Adipose tissue (tissue), 3 donors: ENCODE measurements at regions not wholly inside any gene's neighbourhood (a gene's known extent, or its start where the extent isn't known, plus 50 kb on each side); places are given as distances from the start of the nearest gene placed in this dataset.

Source experiments
- H3K27ac ChIP-seq: one replicate; pipeline ENCODE4 v1.5.1; 2013; ENCODE audit warnings: low read depth, low read length
- whole genome bisulfite sequencing, 3 donors: extraction: QIAGEN DNeasy Blood & Tissue Kit; methylation state at CpG; one replicate each; pipeline ENCODE4 v1.1.7; 2013; 5-methylcytosine and 5-hydroxymethylcytosine counted together
- donor health status: healthy with polysubstance abuse.
- donor health status: Bipolar disorder and iron deficiency.
- donor health status: healthy.

DNA sequence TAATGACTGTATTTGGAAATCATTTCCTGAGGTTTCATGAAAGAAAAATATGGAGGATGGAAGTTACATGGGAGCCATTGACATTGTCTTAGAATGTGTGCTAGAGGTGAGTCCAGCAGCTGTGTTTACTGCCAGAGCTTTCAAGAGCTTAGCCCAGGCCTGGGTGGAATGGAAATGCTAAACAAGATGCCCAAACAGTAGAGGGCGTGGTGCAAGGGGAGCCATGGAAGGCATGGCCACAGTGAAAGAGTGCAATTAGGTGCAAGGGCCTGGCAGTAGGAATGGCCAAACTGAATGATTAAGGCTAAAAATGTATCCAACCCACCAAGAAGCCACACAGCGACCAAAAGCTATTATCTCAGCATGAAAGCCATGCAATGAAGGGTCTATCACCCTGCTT is 257.7 kb upstream of the NR2F2 start:
- WGBS, 3 donors: 92 to 94% (median 93%) methylated on average over 2 of the region's 2 CpGs
- H3K27ac ChIP-seq: no peak overlapping the region

DNA sequence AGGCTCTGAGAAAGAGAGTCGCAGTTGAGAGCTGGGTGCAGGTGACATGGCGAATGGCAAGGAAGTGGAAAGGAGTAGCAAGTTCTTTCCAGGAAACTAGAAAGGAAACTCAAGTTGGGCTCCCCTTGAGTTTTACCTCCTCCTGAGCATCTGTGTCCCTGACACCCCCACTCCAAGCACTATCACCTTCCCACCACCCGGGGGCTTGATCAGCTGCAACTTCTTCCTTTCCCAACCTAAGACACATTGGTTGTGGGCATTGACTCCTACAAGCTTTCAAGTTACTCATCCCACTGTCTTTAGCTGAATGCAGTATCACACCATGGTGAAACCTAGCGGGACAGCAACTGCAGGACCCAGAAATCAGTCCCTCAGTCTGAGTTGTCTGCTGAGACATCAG is 256.6 kb upstream of the NR2F2 start:
- 90 to 94% (median 94%) methylated on average over 4 of the region's 4 CpGs for WGBS, 3 donors

DNA sequence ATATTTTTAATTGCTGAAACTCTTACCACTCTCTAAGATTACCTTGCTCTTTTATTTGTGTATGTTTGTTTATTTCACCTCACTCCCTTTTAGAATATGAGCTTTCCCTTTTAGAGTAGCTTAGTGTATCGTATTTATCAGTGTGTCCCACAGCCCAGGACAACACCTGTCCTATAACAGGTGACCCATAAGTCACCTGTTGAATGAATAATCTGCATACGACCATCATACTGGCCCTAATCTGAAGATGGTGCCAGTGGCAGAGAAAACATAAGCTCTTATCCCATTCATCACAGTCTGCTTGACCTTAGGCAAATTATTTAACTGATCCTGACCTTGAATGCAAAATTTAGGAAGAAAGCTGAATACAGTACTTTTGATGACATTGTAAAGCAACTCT is 254.6 kb upstream of the NR2F2 start:
- no peak overlapping the region for H3K27ac ChIP-seq
- WGBS, 3 donors: 70 to 92% (median 80%) methylated on average over 2 of the region's 2 CpGs

More for the DNA sequence above, 256.6 kb upstream of the NR2F2 start:
- H3K27ac ChIP-seq: no peak overlapping the region

DNA sequence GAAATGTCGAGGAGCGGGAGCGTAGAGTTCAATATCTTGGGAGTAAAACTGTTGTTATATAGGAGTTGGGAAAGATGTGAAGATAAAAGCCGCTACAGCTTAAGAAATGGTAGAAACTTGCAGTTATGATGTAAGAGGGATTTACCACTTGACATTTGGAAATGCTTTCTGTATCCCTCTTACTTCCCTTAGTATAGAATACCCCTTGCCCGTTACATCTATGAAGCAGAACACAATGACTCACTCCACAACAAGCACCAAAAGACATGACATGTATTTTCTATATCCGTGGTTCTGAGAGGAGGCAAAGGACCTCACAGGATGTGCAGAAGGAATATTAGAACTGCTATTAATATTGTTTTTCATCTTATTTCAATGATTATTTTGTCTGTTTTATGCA is 254.2 kb upstream of the NR2F2 start:
- 87 to 93% (median 90%) methylated on average over 6 of the region's 6 CpGs for WGBS, 3 donors
- no peak overlapping the region for H3K27ac ChIP-seq

DNA sequence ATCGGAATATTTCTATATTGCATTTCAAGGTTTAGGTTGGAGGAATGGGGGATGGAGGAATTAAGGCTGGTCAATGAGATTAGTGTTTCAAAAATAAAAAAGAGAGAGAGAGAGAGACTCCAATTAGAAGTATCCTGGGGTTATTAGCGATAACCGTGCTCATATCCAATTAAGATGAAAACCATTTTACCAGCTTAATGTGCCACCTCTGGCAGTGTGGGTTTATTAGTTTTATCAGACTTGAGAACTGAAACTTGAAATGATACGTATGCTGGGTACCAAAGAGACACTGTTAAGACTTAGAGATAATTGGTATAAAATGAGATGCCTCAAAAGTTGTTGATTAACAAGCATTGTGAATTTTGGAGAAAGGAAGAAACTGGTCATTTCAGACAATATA is 251.5 kb upstream of the NR2F2 start:
- 92 to 95% (median 94%) methylated on average over 4 of the region's 4 CpGs for WGBS, 3 donors
- H3K27ac ChIP-seq: no peak overlapping the region

DNA sequence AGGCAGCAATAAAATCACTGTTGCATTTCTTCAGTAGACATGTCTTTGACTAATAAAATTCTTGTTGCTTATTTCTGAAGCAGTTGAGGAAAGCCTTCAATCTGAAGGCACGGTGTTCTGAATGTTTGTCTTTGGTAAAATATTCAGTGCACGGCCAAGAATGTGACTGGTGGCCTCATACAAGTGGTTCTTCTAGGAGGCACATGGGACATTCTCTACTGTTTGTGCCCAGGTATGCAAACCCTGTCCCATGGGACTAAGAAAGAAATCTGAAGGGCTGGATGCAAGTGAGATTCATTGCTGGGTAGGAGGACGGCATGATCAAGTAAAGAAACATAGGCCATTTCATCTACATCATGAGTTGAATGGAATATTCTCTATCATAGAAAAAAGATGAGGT is 250.6 kb upstream of the NR2F2 start:
- no peak overlapping the region for H3K27ac ChIP-seq
- 80 to 92% (median 89%) methylated on average over 3 of the region's 3 CpGs for WGBS, 3 donors

DNA sequence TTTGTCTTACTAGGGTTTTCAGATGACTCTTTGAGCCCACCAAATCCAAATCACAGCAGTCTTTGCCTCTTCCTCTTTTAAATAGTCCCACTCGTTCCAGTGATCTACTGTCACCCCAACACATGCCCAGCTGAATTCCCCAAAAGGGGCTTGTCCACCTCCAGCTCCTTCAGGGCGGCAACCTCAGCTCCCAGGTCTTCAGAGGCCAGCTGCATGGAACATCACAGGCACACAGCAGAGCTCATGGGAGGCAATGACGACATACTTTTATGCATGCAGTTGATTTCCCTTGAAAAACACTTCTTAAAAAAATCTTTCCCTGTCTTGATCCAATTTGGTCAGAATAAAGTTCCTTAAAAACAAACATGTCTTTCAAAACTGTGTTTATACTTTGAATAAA is 244.3 kb upstream of the NR2F2 start:
- 49 to 70% (median 51%) methylated on average over 3 of the region's 3 CpGs for WGBS, 3 donors

DNA sequence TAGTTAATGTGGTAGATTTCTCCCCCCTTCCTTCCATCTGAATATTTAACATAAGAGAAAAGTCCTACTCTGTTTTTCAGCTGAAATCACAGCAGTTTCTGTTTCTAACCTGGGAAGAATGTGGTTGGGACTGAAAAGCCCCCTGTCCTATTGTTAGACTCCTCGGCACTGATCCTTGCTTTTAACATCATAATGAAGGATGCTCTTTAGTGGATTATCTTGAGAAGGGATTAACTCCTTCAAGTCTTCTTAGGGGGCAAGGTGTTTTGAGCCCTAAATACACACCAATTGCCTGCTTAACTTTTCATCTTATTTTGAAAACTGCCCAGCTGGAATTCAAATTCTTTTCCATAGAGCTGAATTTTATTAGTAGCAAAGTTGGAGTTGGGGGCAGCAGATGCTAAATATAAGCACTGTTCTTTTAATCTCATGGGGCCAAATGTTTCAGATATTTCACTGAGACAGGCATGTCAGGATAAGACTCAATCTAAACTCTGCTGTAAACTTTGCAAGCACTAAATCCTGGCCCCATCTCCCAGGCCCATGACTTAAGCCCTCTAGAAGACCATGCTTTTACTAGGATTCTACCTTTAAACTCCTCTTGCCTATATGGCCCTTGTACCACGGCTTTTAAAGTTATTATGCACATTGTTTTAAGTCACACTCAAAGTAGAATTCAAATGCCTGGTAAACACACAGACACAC is 243.2 kb upstream of the NR2F2 start:
- 26 to 58% (median 41%) methylated on average over 2 of the region's 2 CpGs for WGBS, 3 donors
- no peak overlapping the region for H3K27ac ChIP-seq

More for the DNA sequence above, 244.3 kb upstream of the NR2F2 start:
- no peak overlapping the region for H3K27ac ChIP-seq

DNA sequence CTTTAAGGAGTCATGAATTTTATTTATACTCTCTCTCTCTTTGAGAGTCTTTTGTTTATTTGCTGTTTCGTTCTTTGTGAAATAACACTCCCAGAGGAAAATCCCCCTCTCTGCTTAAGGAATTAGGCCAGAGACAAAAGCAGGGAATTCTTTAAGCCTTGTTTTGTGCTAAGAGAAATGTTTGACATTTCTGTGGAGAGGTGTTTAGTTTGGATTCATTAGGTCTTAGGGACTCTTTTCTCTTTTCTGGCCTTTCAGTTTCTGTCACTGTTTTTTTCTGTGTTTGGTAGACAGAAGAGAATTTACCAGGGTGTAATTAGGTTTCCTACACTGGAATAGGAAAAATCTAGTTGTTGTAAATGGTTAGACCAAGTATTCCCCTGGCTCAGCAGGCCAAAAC is 241.8 kb upstream of the NR2F2 start:
- no peak overlapping the region for H3K27ac ChIP-seq
- 54 to 82% (median 65%) methylated on average over 1 of the region's 1 CpG for WGBS, 3 donors

DNA sequence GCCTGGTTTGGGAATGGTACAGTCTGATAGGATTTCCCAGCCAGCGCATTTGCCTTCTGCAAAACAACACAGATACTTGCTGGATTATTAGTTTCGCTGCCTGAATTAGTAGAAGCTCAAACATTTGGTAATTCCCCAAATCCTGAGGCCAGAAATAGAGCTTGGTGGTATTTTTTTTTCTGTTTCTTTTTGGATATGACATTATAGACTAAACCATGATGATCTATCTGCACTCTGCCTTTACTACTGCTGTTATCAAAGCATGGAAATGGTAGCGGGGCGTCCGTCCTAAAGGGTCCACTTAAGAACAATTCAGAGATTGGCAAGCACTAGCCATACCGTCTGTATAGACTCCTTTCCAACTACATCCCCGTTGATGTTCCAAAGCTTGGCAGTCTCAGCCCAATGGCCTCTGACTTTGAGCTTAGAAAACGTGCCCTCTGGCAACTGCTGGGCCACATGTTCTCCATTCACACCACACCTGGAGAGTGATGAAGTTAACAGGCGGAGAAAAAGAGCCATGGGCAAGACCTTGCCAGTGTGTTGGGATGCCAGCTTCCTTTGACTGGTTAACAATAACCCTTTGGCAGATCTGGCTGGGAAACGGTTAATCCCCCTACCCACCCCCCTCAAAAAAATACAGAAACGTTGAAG is 241.0 kb upstream of the NR2F2 start:
- H3K27ac ChIP-seq: no peak overlapping the region

DNA sequence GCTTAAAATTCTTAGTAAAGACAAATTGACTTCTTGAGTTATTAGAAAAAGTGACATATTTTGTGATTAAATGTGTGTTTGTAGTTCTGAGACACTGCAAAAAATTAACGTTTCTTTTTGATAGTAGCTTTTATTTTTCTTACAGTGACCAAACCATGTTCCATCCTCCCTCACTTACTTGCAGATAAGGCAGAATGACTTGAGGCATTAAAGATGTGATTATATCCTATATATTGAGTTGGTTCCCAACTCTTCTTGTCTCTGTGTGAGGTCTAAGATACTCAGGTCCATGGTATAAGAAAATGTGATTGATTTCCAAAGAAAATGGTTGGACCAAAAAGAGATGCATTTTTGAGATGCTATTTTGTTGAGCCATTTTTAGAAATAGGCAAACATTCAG is 238.3 kb upstream of the NR2F2 start:
- WGBS, 3 donors: 40 to 58% (median 54%) methylated on average over 1 of the region's 1 CpG
- no peak overlapping the region for H3K27ac ChIP-seq

More for the DNA sequence above, 241.0 kb upstream of the NR2F2 start:
- WGBS, 3 donors: 73 to 80% (median 76%) methylated on average over 11 of the region's 11 CpGs

DNA sequence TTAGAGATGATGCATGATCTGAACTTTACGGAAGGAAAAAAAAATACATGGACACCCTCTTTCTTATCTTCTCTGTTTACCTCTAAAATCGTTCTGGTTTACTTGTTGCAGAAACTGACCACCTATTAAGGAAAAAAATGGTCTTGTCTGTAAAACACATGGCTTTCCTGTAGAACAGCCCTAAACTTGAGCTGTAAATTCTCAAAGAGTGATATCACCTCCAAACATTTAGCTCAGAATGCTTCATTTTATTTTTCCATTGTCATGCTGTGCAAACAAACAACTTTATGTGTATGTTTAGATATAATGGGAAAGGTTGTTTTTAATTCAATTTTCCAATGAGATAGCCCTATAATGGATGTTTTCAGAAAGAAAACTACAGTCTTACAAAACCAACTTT is 237.4 kb upstream of the NR2F2 start:
- 34 to 53% (median 49%) methylated on average over 2 of the region's 2 CpGs for WGBS, 3 donors
- H3K27ac ChIP-seq: no peak overlapping the region

DNA sequence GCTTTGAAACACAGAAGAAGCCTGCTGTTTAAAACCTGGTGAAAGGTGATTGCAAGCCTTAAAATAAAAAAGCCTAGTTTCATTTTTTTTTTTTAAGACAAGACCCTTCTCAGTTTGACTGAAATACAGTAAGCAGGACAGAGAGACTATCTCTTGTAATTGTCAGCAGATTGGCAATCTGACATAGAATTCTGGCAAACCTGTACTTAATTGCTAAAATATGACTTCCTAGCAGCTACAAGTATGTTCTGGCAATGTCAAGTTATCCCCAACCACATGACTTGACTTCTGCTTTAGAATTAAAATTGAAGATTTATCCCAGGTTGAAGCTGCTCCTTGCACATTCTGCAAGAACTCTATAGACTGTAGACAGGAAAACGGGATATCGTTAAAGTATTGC is 232.8 kb upstream of the NR2F2 start:
- no peak overlapping the region for H3K27ac ChIP-seq
- 62 to 90% (median 71%) methylated on average over 2 of the region's 2 CpGs for WGBS, 3 donors

DNA sequence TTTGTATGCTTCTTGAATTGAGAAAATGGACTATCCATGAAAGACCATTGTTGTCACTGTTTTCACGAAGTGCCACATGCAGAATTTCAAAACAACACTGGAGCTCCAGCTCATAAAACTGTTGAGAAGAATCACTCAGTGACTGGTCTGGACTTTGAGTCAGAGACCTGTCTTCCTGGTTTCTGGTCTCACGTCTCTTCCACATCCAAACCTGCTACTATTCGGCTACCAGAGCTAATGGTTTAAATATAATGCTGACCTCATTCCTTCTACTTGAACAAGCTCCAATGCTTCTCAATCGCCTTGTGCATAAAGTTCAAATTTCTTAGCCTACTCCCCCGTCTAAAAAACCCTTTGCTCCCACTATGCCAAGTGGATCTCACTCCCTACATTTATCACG is 227.9 kb upstream of the NR2F2 start:
- no peak overlapping the region for H3K27ac ChIP-seq
- WGBS, 3 donors: 56 to 68% (median 66%) methylated on average over 6 of the region's 6 CpGs

DNA sequence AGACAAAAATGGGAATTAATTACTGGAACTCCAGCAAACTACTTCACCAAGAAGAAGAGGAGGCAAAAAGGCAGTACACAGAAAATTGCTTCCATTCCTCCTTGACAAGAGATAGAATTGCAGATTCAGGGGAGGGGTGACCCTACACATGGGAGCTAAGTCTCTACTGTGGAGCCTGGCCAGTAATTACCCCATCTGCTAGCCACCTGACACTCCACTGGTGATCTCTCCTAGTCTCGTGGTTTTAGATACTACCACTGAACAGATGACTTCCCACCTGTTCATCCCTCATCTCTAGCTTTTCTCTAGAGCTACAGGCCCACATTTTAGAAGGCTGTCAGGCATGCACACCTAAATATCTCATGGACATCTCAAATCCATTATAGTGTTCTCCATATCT is 224.3 kb upstream of the NR2F2 start:
- WGBS, 3 donors: 84 to 87% (median 85%) methylated on average over 1 of the region's 1 CpG

DNA sequence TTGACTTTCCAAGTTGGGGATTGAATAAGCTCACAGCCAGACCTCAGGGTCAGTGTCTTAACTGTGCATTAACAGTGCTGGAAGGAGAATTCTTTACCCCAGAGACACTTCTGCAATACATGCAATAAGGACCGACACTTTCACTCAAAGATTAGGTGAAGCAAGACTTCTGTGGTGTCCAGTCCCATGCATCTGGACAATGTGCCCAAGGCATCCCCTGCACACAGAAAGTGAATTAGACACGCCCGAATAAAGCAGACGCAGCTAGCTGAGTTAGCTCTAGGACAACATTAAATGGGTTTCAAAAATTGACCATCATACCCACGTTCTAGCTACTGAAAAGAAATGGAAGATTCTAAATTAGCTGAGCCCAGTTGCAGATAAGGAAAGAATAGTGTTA is 223.9 kb upstream of the NR2F2 start:
- H3K27ac ChIP-seq: no peak overlapping the region
- 89 to 94% (median 91%) methylated on average over 5 of the region's 5 CpGs for WGBS, 3 donors

More for the DNA sequence above, 224.3 kb upstream of the NR2F2 start:
- no peak overlapping the region for H3K27ac ChIP-seq

DNA sequence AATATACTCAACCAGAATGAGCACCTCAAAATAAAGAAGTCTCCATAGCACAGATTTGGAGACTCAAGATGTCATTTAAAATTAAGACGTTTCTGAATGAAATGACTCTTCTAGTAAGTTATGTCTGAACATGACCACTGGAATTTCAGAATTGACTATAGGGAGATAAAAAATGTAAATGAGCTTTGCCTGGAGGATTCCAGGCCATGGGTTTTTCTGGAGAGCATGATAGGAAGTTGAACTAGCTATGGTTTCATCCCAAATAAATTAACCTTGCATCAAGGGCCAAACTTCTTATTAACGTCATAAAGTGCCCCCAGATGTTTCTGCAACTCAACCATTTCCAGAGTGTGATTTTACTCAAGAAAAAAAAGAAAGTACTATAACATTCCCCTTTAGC is 222.6 kb upstream of the NR2F2 start:
- 64 to 71% (median 70%) methylated on average over 2 of the region's 2 CpGs for WGBS, 3 donors
- no peak overlapping the region for H3K27ac ChIP-seq

DNA sequence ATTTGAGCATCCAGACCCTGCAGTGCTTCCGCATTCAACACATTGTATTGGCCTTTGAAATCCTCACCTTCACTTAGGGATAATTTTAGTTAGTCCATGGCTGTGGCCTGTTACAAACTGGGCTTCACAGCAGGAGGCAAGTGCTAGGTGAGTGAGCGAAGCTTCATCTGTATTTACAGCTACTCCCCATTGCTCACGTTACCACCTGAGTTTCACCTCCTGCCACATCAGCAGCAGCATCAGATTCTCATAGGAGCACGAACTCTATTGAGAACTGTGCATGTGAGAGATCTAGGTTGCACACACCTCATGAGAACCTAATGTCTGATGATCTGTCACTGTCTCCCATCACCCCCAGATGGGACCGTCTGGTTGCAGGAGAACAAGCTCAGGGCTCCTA is 222.1 kb upstream of the NR2F2 start:
- 89 to 95% (median 94%) methylated on average over 5 of the region's 5 CpGs for WGBS, 3 donors
- no peak overlapping the region for H3K27ac ChIP-seq

DNA sequence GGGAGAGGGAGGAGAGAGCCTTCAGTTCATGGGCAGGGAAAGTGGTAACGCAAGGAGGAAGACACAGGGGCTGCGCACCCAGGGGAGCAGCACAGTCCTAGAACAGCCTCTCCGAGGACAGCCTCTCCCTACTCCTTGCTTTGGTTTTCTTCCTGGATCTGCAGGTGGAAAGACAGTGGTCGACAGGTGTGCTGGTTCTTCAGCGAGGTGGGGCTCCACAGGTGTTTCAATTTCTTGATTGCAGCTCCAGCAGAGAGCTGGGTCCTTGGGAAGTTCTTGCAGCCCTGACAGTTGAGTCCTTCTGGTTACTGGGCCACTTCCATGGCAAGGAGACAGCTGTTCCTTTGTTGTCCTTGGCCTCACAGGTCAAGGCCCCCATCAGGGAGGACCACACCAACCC is 220.7 kb upstream of the NR2F2 start:
- no peak overlapping the region for H3K27ac ChIP-seq
- WGBS, 3 donors: 90 to 99% (median 96%) methylated on average over 5 of the region's 5 CpGs

DNA sequence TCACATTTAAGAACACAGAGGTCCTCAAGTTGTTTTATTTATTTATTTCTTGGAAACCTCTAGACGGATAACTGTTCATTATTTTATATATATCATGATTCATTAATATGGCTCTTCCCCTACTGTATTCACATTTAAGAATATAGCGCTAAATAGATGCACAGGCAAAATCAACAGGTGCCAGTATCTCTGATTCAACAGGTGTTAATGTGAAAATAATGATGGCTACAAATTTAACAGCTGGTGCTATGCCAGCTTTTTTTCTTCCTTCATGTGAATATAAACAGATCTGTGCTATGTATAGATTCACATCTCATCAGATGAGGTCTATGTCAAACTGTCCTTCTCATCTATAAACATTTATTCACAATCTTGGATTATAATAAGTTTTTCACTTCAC is 218.5 kb upstream of the NR2F2 start:
- 90 to 92% (median 90%) methylated on average over 2 of the region's 2 CpGs for WGBS, 3 donors
- no peak overlapping the region for H3K27ac ChIP-seq
